Glutamatergic neuron (in vitro differentiated cells): ENCODE measurements at regions not wholly inside any gene's neighbourhood (a gene's known extent, or its start where the extent isn't known, plus 50 kb on each side); places are given as distances from the start of the nearest gene placed in this dataset.

Source experiments
- DNase-seq: peaks from one replicate; pipeline ENCODE4 v3.0.0; 2022
- H3K27ac Mint-ChIP-seq: one replicate; pipeline ENCODE4 v1.8.0; 2020; ENCODE audit warnings: mild to moderate bottlenecking, mixed read lengths, inconsistent platforms; ENCODE audit not compliant: unreplicated experiment
- H3K27me3 Mint-ChIP-seq: one replicate; pipeline ENCODE4 v1.8.0; 2020; ENCODE audit warnings: mild to moderate bottlenecking, moderate library complexity, mixed read lengths, inconsistent platforms; ENCODE audit not compliant: unreplicated experiment
- H3K36me3 Mint-ChIP-seq: one replicate; pipeline ENCODE4 v1.8.0; 2020; ENCODE audit warnings: mild to moderate bottlenecking, mixed read lengths, inconsistent platforms; ENCODE audit not compliant: unreplicated experiment
- H3K4me1 Mint-ChIP-seq: one replicate; pipeline ENCODE4 v1.8.0; 2020; ENCODE audit warnings: mild to moderate bottlenecking, low read depth, mixed read lengths, inconsistent platforms; ENCODE audit not compliant: unreplicated experiment
- H3K4me3 Mint-ChIP-seq: one replicate; pipeline ENCODE4 v1.8.0; 2020; ENCODE audit warnings: mild to moderate bottlenecking, mixed read lengths, inconsistent platforms; ENCODE audit not compliant: unreplicated experiment
- H3K9me3 Mint-ChIP-seq: one replicate; pipeline ENCODE4 v1.8.0; 2020; ENCODE audit warnings: mild to moderate bottlenecking, moderate library complexity, mixed read lengths, inconsistent platforms; ENCODE audit not compliant: unreplicated experiment
- TF ChIP-seq, protein P1 (sequence below): fragments of 200-600 bp; sonication (generic); IDR thresholded peaks from one replicate; pipeline ENCODE4 v1.5.0; 2021; ENCODE audit not compliant: partially characterized antibody, unreplicated experiment

- Mint-ChIP-seq H3K9me3 (no peaks in the 10 kb centered on the region), H3K27me3 (no peaks in the 10 kb centered on the region), H3K36me3 (no peaks in the 10 kb centered on the region), H3K4me1 (no peaks in the 10 kb centered on the region), H3K4me3 (no peak overlapping the region), H3K27ac (no peak overlapping the region)
- TF ChIP-seq, protein P1, sequence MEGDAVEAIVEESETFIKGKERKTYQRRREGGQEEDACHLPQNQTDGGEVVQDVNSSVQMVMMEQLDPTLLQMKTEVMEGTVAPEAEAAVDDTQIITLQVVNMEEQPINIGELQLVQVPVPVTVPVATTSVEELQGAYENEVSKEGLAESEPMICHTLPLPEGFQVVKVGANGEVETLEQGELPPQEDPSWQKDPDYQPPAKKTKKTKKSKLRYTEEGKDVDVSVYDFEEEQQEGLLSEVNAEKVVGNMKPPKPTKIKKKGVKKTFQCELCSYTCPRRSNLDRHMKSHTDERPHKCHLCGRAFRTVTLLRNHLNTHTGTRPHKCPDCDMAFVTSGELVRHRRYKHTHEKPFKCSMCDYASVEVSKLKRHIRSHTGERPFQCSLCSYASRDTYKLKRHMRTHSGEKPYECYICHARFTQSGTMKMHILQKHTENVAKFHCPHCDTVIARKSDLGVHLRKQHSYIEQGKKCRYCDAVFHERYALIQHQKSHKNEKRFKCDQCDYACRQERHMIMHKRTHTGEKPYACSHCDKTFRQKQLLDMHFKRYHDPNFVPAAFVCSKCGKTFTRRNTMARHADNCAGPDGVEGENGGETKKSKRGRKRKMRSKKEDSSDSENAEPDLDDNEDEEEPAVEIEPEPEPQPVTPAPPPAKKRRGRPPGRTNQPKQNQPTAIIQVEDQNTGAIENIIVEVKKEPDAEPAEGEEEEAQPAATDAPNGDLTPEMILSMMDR = no peak
- no peak for DNase-seq
These were observed 152.3 kb upstream of the TWIST2 start for GRCh38 chr2:238695538-238695937.

- no peaks in the 10 kb centered on the region for H3K9me3 Mint-ChIP-seq
- H3K27ac Mint-ChIP-seq = no peak overlapping the region
- TF ChIP-seq, protein P1 = no peak
- H3K27me3 Mint-ChIP-seq = no peaks in the 10 kb centered on the region
- no peaks in the 10 kb centered on the region for H3K4me1 Mint-ChIP-seq
- no peak overlapping the region for H3K4me3 Mint-ChIP-seq
- no peak for DNase-seq
- no peaks in the 10 kb centered on the region for H3K36me3 Mint-ChIP-seq
These were observed 151.6 kb upstream of the TWIST2 start for GRCh38 chr2:238696331-238696730.

DNA sequence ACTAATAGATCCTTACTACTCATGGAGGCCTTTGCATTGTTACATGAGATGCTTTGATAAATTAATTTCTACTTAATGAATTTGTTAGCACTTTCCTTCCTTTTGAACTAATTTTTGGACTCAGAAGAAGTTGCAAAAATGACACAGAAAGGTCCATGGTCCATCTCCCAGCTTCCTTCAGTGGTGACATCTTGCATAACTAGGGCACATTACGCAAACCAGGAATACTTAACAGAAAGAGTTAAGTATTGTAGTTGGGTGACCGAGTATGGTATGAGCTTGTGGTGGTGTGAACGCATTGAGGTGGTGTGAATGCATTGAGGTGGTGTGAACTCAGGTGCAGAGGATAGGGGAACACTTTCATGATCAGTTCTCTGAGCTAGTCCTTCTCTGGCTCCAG, 151.1 kb upstream of the TWIST2 start:
- Mint-ChIP-seq H3K36me3 (peaks cover under 1% of the 10 kb centered on the region), H3K9me3 (peaks cover 3% of the 10 kb centered on the region), H3K4me3 (no peak overlapping the region), H3K27ac (no peak overlapping the region), H3K27me3 (no peaks in the 10 kb centered on the region), H3K4me1 (peaks cover 4% of the 10 kb centered on the region)
- DNase-seq = no peak
- TF ChIP-seq, protein P1 = no peak

- TF ChIP-seq, protein P1 = no peak
- peaks cover 4% of the 10 kb centered on the region for H3K36me3 Mint-ChIP-seq
- H3K9me3 Mint-ChIP-seq = peaks cover 6% of the 10 kb centered on the region
- no peak overlapping the region for H3K4me3 Mint-ChIP-seq
- peaks cover 8% of the 10 kb centered on the region for H3K4me1 Mint-ChIP-seq
- no peaks in the 10 kb centered on the region for H3K27me3 Mint-ChIP-seq
- H3K27ac Mint-ChIP-seq = no peak overlapping the region
- DNase-seq = no peak
These were observed 150.5 kb upstream of the TWIST2 start for GRCh38 chr2:238697193-238698071.

GRCh38 chr2:238698072-238698352, 149.9 kb upstream of the TWIST2 start:
- H3K4me1 Mint-ChIP-seq = peaks cover 8% of the 10 kb centered on the region
- H3K4me3 Mint-ChIP-seq = no peak overlapping the region
- peaks cover 4% of the 10 kb centered on the region for H3K36me3 Mint-ChIP-seq
- H3K9me3 Mint-ChIP-seq = peaks cover 6% of the 10 kb centered on the region
- TF ChIP-seq, protein P1 = no peak
- H3K27me3 Mint-ChIP-seq = no peaks in the 10 kb centered on the region
- no peak for DNase-seq
- no peak overlapping the region for H3K27ac Mint-ChIP-seq
